Esophagus squamous epithelium (tissue), 5 donors: ENCODE measurements at regions not wholly inside any gene's neighbourhood (a gene's known extent, or its start where the extent isn't known, plus 50 kb on each side); places are given as distances from the start of the nearest gene placed in this dataset.

Experiments used
- DNase-seq: peaks from one replicate; lab custom pipeline; 2025; lab: John Stamatoyannopoulos, UW
- H3K27ac ChIP-seq, 4 donors: fragments of 200-600 bp; sonication (generic); one replicate each; pipeline ENCODE4 v1.5.1; 2016 to 2019; ENCODE audit warnings: mild to moderate bottlenecking in 1 of 4
- H3K27me3 ChIP-seq, 4 donors: fragments of 200-600 bp; sonication (generic); 1 replicate in 3 of 4; 2 replicates in 1 of 4; pipeline versions ENCODE4 v1.5.1 to v1.6.0; 2017 to 2021; ENCODE audit warnings: antibody characterized with exemption in 1 of 4
- H3K36me3 ChIP-seq, 3 donors: fragments of 200-600 bp; sonication (generic); one replicate each; pipeline ENCODE4 v1.5.1; 2016 to 2019
- H3K4me1 ChIP-seq, 3 donors: fragments of 200-600 bp; sonication (generic); one replicate each; pipeline ENCODE4 v1.5.1; 2017 to 2019
- H3K4me3 ChIP-seq, 4 donors: fragments of 200-600 bp; sonication (generic); 1 replicate in 3 of 4; 2 replicates in 1 of 4; pipeline ENCODE4 v1.5.1; 2016 to 2019; ENCODE audit warnings: mild to moderate bottlenecking in 2 of 4, moderate library complexity in 1 of 4
- H3K9me3 ChIP-seq, 3 donors: fragments of 200-600 bp; sonication (generic); one replicate each; pipeline ENCODE4 v1.5.1; 2016 to 2019
- POLR2A ChIP-seq, 4 donors: fragments of 450-650 bp; IDR thresholded peaks; one replicate each; pipeline ENCODE4 v1.6.1; 2017; ENCODE audit warnings: antibody characterized with exemption in 4 of 4, mild to moderate bottlenecking in 4 of 4, moderate library complexity in 3 of 4
- WGBS, 2 donors: methylation state at CpG; one replicate each; pipeline ENCODE4 v1.1.5; 2018; 5-methylcytosine and 5-hydroxymethylcytosine counted together
- intact Hi-C: fragments of 100-400 bp; cut with DNase I; formaldehyde crosslinking; loops from one replicate; pipeline ENCODE4 v1.15.0; 2022
- TF ChIP-seq, protein P1 (sequence below), 6 experiments: fragments of 450-650 bp in 4 of 6; fragments of 200-600 bp in 2 of 6; sonication (generic) in 2 of 6; IDR thresholded peaks; one replicate each; pipeline ENCODE4 v1.5.1; 2016 to 2019; ENCODE audit warnings: antibody characterized with exemption in 6 of 6, mild to moderate bottlenecking in 4 of 6, moderate library complexity in 4 of 6
- donor health status: DM: yes; HTN: yes; CAD: no.

DNA sequence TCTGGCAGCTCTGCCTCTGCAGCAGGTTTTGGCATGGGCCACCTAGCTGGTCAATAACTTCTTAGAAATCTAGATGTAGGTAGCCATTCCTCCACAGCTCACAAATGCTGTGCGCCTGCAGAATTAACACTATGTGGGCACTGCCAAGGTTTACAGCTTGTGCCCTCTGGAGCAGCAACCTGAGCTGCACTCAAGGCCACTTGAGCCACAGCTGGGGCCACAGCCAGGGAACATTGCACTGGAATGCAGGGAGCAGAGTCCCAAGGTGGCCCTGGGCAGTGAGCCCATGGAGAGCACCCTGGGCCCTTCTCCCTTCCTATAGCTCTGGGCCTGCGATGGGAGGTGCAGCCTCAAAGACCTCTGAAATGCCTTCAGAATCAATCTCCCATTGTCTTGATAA lies 365.3 kb downstream of the SATB2 start:
- no peak overlapping the region for H3K4me3 ChIP-seq
- no peaks in the 10 kb centered on the region for H3K27me3 ChIP-seq
- WGBS, 2 donors, result 56 to 63% methylated on average over 1 of the region's 2 CpGs
- no peaks in the 10 kb centered on the region for H3K9me3 ChIP-seq
- no peak for DNase-seq
- TF ChIP-seq, protein P1, sequence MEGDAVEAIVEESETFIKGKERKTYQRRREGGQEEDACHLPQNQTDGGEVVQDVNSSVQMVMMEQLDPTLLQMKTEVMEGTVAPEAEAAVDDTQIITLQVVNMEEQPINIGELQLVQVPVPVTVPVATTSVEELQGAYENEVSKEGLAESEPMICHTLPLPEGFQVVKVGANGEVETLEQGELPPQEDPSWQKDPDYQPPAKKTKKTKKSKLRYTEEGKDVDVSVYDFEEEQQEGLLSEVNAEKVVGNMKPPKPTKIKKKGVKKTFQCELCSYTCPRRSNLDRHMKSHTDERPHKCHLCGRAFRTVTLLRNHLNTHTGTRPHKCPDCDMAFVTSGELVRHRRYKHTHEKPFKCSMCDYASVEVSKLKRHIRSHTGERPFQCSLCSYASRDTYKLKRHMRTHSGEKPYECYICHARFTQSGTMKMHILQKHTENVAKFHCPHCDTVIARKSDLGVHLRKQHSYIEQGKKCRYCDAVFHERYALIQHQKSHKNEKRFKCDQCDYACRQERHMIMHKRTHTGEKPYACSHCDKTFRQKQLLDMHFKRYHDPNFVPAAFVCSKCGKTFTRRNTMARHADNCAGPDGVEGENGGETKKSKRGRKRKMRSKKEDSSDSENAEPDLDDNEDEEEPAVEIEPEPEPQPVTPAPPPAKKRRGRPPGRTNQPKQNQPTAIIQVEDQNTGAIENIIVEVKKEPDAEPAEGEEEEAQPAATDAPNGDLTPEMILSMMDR (IDR thresholded peaks at IDR 0.05), result no peak
- TF ChIP-seq POLR2A (IDR thresholded peaks at IDR 0.05), result no peak
- H3K4me1 ChIP-seq, result no peaks in the 10 kb centered on the region
- no peak overlapping the region for H3K27ac ChIP-seq
- intact Hi-C loops, result no loop called here
- no peaks in the 10 kb centered on the region for H3K36me3 ChIP-seq

DNA sequence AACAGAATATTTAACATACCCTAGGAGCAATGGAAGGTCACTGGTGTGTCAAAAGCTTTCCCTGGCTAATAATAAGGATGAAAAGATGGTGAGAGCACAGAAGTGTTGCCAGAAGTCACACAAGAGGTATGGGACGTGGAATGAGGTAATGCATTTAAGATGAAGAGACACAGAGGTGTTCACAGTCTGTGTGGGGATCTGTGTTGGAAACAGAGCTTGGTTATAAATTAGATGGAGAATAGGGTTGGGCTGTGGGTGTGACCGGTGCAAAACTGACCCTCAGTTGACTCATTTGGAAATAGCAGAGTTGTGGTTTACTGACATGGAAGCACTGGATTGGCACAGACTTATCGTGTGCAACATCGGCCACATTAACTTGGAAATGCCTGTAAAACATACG lies 372.5 kb downstream of the SATB2 start:
- Histone ChIP-seq H3K4me1 (no peaks in the 10 kb centered on the region), H3K27ac (no peak overlapping the region), H3K36me3 (no peaks in the 10 kb centered on the region), H3K27me3 (no peaks in the 10 kb centered on the region), H3K4me3 (no peak overlapping the region), H3K9me3 (no peaks in the 10 kb centered on the region)
- 80 to 89% methylated on average over 5 of the region's 5 CpGs for WGBS, 2 donors
- no peak for TF ChIP-seq POLR2A (IDR thresholded peaks at IDR 0.05)
- TF ChIP-seq, protein P1 (IDR thresholded peaks at IDR 0.05), result no peak
- DNase-seq, result no peak
- intact Hi-C loops, result no loop called here

DNA sequence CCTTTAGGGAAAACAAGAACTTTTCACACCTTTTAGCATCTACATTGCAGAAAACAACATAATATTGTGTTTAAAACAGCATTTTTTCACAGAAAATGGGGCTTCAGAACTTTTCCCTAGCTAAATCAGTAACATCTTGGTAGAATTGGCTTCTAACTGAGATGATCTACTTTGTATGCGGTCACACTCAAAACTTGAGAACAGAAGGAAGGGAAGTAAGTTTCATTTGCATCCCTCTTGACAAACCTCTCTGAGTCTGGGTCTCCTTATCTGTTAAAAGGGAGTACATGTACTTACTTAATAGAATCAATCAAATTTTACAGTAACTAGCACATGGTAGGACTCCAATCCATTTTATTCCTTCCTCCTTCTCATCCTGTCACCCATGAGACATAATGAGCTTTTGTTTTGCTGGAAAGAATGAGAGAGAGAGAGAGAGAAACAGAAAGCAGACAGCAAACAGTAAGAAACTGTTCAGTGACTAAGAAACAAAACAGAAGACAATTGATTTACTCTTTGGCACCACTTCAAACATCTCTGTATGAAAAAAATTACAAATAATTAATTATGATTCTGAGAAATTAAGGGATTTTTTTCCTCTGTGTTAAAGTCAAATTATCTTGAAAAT lies 387.3 kb downstream of the SATB2 start:
- 83 to 91% methylated on average over 1 of the region's 1 CpG for WGBS, 2 donors
- H3K4me1 ChIP-seq, result no peaks in the 10 kb centered on the region
- no peaks in the 10 kb centered on the region for H3K9me3 ChIP-seq
- TF ChIP-seq, protein P1 (IDR thresholded peaks at IDR 0.05), result no peak
- H3K27me3 ChIP-seq, result no peaks in the 10 kb centered on the region
- no peak for DNase-seq
- intact Hi-C loops, result no loop called here
- no peaks in the 10 kb centered on the region for H3K36me3 ChIP-seq
- no peak overlapping the region for H3K27ac ChIP-seq
- H3K4me3 ChIP-seq, result no peak overlapping the region

DNA sequence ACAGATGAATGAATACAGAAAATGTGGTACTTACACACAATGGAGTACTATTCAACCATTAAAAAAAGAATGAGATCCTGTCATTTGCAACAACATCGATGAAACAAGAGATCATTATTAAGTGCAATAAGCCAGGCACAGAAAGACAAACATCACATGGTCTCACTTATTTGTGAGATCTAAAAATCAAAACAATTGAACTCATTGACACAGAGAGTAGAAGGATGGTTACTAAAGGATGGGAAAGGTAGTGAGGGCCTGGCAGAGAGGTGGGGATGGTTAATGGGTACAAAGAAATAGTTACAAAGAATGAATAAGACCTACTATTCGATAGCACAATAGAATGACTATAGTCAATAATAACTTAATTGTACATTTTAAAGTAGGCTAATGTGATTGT lies 393.5 kb downstream of the SATB2 start:
- H3K36me3 ChIP-seq, result no peaks in the 10 kb centered on the region
- H3K9me3 ChIP-seq, result no peaks in the 10 kb centered on the region
- H3K4me1 ChIP-seq, result no peaks in the 10 kb centered on the region
- DNase-seq, result no peak
- no peak overlapping the region for H3K4me3 ChIP-seq
- WGBS, 2 donors, result 74 to 78% methylated on average over 2 of the region's 2 CpGs
- no peaks in the 10 kb centered on the region for H3K27me3 ChIP-seq
- no peak overlapping the region for H3K27ac ChIP-seq
- TF ChIP-seq, protein P1 (IDR thresholded peaks at IDR 0.05), result no peak
- no peak for TF ChIP-seq POLR2A (IDR thresholded peaks at IDR 0.05)
- intact Hi-C loops, result no loop called here

DNA sequence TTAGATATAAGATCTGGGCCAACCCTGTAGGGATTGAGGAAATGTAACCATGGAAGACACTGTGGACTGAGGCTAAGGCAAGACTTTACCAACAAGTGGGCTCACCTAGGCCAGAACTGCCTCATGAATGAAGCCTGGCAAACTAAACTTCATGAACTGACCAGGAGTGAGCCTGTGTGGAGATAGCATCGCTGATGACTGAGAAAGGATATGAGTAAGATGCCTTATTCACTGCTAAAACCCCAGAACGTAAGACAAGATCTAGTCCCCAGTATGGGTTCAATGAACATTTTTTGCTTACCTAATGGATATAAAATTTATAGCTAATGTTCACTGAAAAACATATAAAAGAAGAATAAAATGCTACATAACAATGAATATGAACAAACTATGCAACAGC lies 399.8 kb downstream of the SATB2 start:
- no peak for DNase-seq
- intact Hi-C loops, result no loop called here
- Histone ChIP-seq H3K27ac (no peak overlapping the region), H3K27me3 (no peaks in the 10 kb centered on the region), H3K9me3 (no peaks in the 10 kb centered on the region), H3K4me1 (no peaks in the 10 kb centered on the region), H3K36me3 (no peaks in the 10 kb centered on the region), H3K4me3 (no peak overlapping the region)
- 68 to 76% methylated on average over 2 of the region's 2 CpGs for WGBS, 2 donors
- no peak for TF ChIP-seq POLR2A (IDR thresholded peaks at IDR 0.05)
- TF ChIP-seq, protein P1 (IDR thresholded peaks at IDR 0.05), result no peak
